ENCODE measurements at regions not wholly inside any gene's neighbourhood (a gene's known extent, or its start where the extent isn't known, plus 50 kb on each side); places are given as distances from the start of the nearest gene placed in this dataset.

- TF ChIP-seq POLR2A (IDR thresholded peaks at IDR 0.05; ENCODE audit: control extremely low read depth in 1 of 2, low read depth in 2 of 2, low read length in 2 of 2) (no peak), HDAC2 (IDR thresholded peaks at IDR 0.05; ENCODE audit: borderline replicate concordance in 1 of 2, low read depth in 2 of 2, low read length in 2 of 2) (no peak), SIN3A (conservative IDR thresholded peaks at IDR 0.05 in 1 of 2, IDR thresholded peaks at IDR 0.05 in 1 of 2; ENCODE audit: low read depth in 1 of 2, low read length in 2 of 2) (no peak), CTCF (IDR thresholded peaks at IDR 0.05; ENCODE audit: control extremely low read depth in 1 of 3, insufficient read depth in 1 of 3, low read depth in 1 of 3, low read length in 3 of 3) (no peak), POLR2AphosphoS5 (IDR thresholded peaks at IDR 0.05; ENCODE audit: low read depth, low read length) (no peak), EP300 (IDR thresholded peaks at IDR 0.05; ENCODE audit: borderline replicate concordance in 1 of 2, low read depth in 2 of 2, low read length in 2 of 2) (no peak), CREB1 (IDR thresholded peaks at IDR 0.05) (no peak), SIRT6 (IDR thresholded peaks at IDR 0.05; ENCODE audit: low read length) (no peak), ATF3 (IDR thresholded peaks at IDR 0.05; ENCODE audit: insufficient read depth, low read depth, low read length) (no peak)
These were observed 218.5 kb downstream of the ENC1 start for GRCh38 chr5:74422030-74422429.
